ENCODE measurements at regions not wholly inside any gene's neighbourhood (a gene's known extent, or its start where the extent isn't known, plus 50 kb on each side); places are given as distances from the start of the nearest gene placed in this dataset.

GRCh38 chr3:168419091-168419490, 323.4 kb upstream of the GOLIM4 start (continued):
- TF ChIP-seq NR1H2 (CRISPR knock-in tag; IDR thresholded peaks at IDR 0.05), result no peak
- no peak for TF ChIP-seq FOXP1 (CRISPR knock-in tag; IDR thresholded peaks at IDR 0.05; ENCODE audit: borderline replicate concordance)
- TF ChIP-seq ZNF281 (CRISPR knock-in tag; IDR thresholded peaks at IDR 0.05), result no peak

DNA sequence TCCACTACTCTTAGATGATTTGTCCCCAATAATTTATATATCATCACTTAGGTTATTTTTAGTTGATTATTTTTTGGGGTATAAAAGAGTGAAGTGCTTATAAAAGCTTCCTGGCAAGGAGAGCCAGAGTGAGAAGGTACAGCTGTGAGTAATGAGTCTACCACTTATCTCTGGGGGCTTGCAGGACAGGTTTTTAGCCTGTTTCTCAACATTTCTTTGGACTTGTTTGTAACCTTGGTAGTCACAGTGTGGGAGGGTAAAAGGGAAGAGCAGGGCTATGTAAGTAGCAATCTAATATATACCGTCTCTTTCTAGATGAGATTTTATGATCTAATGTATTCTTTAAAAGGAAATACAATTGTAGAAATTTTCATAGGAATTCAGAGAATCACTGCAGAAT, 321.3 kb upstream of the GOLIM4 start:
- ChIA-PET POLR2A (interaction anchor here (1.2 kb wide), 1 partner anchor 16 kb away, joined by 3 read pairs; no protein-coding TSS in a partner anchor), CTCF (interaction anchor here (0.8 to 1.0 kb wide), 2 partner anchors 204 to 205 kb away, joined by 3 read pairs; no protein-coding TSS in a partner anchor)
- no peaks in the 10 kb centered on the region for H3K36me3 Mint-ChIP-seq
- no peak overlapping the region for H3K27ac Mint-ChIP-seq
- TF ChIP-seq E2F1 (CRISPR knock-in tag; IDR thresholded peaks at IDR 0.05) (no peak), TEAD4 (CRISPR knock-in tag; IDR thresholded peaks at IDR 0.05) (no peak), ELF4 (CRISPR knock-in tag; IDR thresholded peaks at IDR 0.05; ENCODE audit: low read depth) (no peak), SOX15 (CRISPR knock-in tag; IDR thresholded peaks at IDR 0.05) (no peak), ZNF121 (CRISPR knock-in tag; IDR thresholded peaks at IDR 0.05) (no peak), NFE2L1 (CRISPR knock-in tag; IDR thresholded peaks at IDR 0.05) (no peak), CREB1 (CRISPR knock-in tag; IDR thresholded peaks at IDR 0.05) (no peak)
- TF ChIP-seq, protein P1, sequence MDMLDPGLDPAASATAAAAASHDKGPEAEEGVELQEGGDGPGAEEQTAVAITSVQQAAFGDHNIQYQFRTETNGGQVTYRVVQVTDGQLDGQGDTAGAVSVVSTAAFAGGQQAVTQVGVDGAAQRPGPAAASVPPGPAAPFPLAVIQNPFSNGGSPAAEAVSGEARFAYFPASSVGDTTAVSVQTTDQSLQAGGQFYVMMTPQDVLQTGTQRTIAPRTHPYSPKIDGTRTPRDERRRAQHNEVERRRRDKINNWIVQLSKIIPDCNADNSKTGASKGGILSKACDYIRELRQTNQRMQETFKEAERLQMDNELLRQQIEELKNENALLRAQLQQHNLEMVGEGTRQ (CRISPR knock-in tag; IDR thresholded peaks at IDR 0.05), result no peak
- H3K27me3 Mint-ChIP-seq (ENCODE audit: low read depth), result no peaks in the 10 kb centered on the region
- ATAC-seq (peak; percentile 60), DNase-seq (ENCODE audit: low spot score) (no peak)
- H3K9me3 Mint-ChIP-seq, result no peaks in the 10 kb centered on the region
- H3K4me1 Mint-ChIP-seq, result peaks cover 31% of the 10 kb centered on the region
- H3K4me3 Mint-ChIP-seq, result no peak overlapping the region

- ChIA-PET CTCF (interaction anchor here (0.8 to 1.0 kb wide), 2 partner anchors 205 kb away, joined by 3 read pairs; no protein-coding TSS in a partner anchor), POLR2A (no interaction called here)
- no peaks in the 10 kb centered on the region for H3K9me3 Mint-ChIP-seq
- no peak overlapping the region for H3K27ac Mint-ChIP-seq
- H3K27me3 Mint-ChIP-seq (ENCODE audit: low read depth), result no peaks in the 10 kb centered on the region
- peaks cover 29% of the 10 kb centered on the region for H3K4me1 Mint-ChIP-seq
- H3K4me3 Mint-ChIP-seq, result no peak overlapping the region
- no peaks in the 10 kb centered on the region for H3K36me3 Mint-ChIP-seq
- ATAC-seq (no peak), DNase-seq (ENCODE audit: low spot score) (no peak)
- no peak for TF ChIP-seq CDX4 (CRISPR knock-in tag; IDR thresholded peaks at IDR 0.05; ENCODE audit: borderline replicate concordance)
- TF ChIP-seq PRDM15 (CRISPR knock-in tag; IDR thresholded peaks at IDR 0.05), result no peak
- TF ChIP-seq, protein P2, sequence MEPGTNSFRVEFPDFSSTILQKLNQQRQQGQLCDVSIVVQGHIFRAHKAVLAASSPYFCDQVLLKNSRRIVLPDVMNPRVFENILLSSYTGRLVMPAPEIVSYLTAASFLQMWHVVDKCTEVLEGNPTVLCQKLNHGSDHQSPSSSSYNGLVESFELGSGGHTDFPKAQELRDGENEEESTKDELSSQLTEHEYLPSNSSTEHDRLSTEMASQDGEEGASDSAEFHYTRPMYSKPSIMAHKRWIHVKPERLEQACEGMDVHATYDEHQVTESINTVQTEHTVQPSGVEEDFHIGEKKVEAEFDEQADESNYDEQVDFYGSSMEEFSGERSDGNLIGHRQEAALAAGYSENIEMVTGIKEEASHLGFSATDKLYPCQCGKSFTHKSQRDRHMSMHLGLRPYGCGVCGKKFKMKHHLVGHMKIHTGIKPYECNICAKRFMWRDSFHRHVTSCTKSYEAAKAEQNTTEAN (CRISPR knock-in tag; IDR thresholded peaks at IDR 0.05), result no peak
- TF ChIP-seq ETV6 (CRISPR knock-in tag; IDR thresholded peaks at IDR 0.05), result no peak
- TF ChIP-seq ZNF512 (CRISPR knock-in tag; IDR thresholded peaks at IDR 0.05; ENCODE audit: borderline replicate concordance), result no peak
- no peak for TF ChIP-seq NR3C1 (CRISPR knock-in tag; conservative IDR thresholded peaks at IDR 0.05; ENCODE audit: low read depth)
Measured at GRCh38 chr3:168416446-168416845, 320.7 kb upstream of the GOLIM4 start.
